ENCODE measurements at regions not wholly inside any gene's neighbourhood (a gene's known extent, or its start where the extent isn't known, plus 50 kb on each side); places are given as distances from the start of the nearest gene placed in this dataset.

DNA sequence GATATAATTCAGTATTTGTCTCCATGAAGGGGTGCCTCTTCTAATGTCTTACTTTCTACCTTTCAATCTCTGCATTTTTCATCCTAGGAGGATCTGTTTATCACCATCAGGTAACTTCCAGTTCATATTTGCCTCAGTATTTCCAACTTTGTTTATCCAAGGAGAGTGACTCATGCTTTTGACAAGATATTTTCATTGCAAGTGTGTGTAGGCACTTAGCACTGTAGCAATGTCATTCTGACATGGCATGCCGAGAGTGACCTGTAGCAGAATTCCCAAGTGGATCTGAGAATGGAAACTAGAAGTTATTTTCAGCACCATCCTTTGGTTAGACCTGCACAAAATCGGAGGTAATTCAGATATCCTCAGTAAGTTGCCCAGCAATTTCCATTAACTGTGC lies 129.9 kb downstream of the INHBA start:
- Mint-ChIP-seq H3K27me3 (ENCODE audit: low read depth) (no peaks in the 10 kb centered on the region), H3K4me3 (no peak overlapping the region), H3K9me3 (no peaks in the 10 kb centered on the region), H3K36me3 (ENCODE audit: insufficient read depth in 1 of 3, low read depth in 3 of 3) (no peaks in the 10 kb centered on the region), H3K4me1 (peaks cover 25 to 28% of the 10 kb centered on the region in 2 experiments), H3K27ac (no peak overlapping the region)
- Histone ChIP-seq H3K27me3 (ENCODE audit: insufficient read depth, low read length) (no peaks in the 10 kb centered on the region), H3K9ac (ENCODE audit: extremely low read depth, insufficient read length, low read length) (no peak overlapping the region), H3K79me2 (ENCODE audit: insufficient read depth, low read length) (no peaks in the 10 kb centered on the region), H3K18ac (ENCODE audit: insufficient read length, low read depth, low read length) (no peak overlapping the region), H3K4me2 (ENCODE audit: insufficient read depth, insufficient read length, low read length) (no peak overlapping the region), H3K79me1 (ENCODE audit: insufficient read depth, low read depth, low read length, poor library complexity, severe bottlenecking) (no peaks in the 10 kb centered on the region), H3K23me2 (ENCODE audit: insufficient read length, low read depth, low read length, poor library complexity, severe bottlenecking) (no peaks in the 10 kb centered on the region), H2AK5ac (ENCODE audit: insufficient read length, low read length) (no peak overlapping the region), H3K14ac (ENCODE audit: insufficient read depth, low read length) (no peak overlapping the region), H2BK15ac (ENCODE audit: low read depth, low read length) (no peak overlapping the region), H2BK20ac (ENCODE audit: low read depth, low read length, poor library complexity, severe bottlenecking) (no peak overlapping the region), H3K4me1 (ENCODE audit: insufficient read depth, low read length) (0 out of 2 replicates have a peak, but pooled peaks cover 3% of the 10 kb centered on the region), H3K9me3 (ENCODE audit: control insufficient read depth, low read depth, low read length) (no peaks in the 10 kb centered on the region), H3K23ac (ENCODE audit: insufficient read length, low read depth, low read length) (no peak overlapping the region), H3T11ph (ENCODE audit: low read length) (no peak overlapping the region), H2BK12ac (ENCODE audit: insufficient read length, low read depth, low read length) (no peak overlapping the region), H4K8ac (replicated peaks; ENCODE audit: insufficient read length, low read depth, low read length) (no peak overlapping the region), H4K91ac (ENCODE audit: insufficient read length, low read depth, low read length) (no peak overlapping the region), H3K4ac (ENCODE audit: low read depth, low read length) (no peak overlapping the region), H4K5ac (ENCODE audit: insufficient read length, low read depth, low read length) (no peak overlapping the region), H4K20me1 (ENCODE audit: control insufficient read depth, insufficient read depth, insufficient read length) (no peaks in the 10 kb centered on the region), H3K27ac (ENCODE audit: insufficient read length, low read depth, low read length) (no peak overlapping the region), H2BK120ac (ENCODE audit: low read depth, low read length, poor library complexity, severe bottlenecking) (no peak overlapping the region), H2BK5ac (ENCODE audit: insufficient read length, low read length) (no peak overlapping the region), H2AFZ (ENCODE audit: low read length) (no peak overlapping the region), H3K56ac (ENCODE audit: insufficient read length, low read depth, low read length) (no peak overlapping the region)
- TF ChIP-seq, protein P1, sequence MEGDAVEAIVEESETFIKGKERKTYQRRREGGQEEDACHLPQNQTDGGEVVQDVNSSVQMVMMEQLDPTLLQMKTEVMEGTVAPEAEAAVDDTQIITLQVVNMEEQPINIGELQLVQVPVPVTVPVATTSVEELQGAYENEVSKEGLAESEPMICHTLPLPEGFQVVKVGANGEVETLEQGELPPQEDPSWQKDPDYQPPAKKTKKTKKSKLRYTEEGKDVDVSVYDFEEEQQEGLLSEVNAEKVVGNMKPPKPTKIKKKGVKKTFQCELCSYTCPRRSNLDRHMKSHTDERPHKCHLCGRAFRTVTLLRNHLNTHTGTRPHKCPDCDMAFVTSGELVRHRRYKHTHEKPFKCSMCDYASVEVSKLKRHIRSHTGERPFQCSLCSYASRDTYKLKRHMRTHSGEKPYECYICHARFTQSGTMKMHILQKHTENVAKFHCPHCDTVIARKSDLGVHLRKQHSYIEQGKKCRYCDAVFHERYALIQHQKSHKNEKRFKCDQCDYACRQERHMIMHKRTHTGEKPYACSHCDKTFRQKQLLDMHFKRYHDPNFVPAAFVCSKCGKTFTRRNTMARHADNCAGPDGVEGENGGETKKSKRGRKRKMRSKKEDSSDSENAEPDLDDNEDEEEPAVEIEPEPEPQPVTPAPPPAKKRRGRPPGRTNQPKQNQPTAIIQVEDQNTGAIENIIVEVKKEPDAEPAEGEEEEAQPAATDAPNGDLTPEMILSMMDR (conservative IDR thresholded peaks at IDR 0.05): no peak
- WGBS (ENCODE audit: extremely low coverage, insufficient read length, low lambda C conversion rate): no CpG with 5 or more reads among the region's 2 CpGs
- no peak for DNase-seq

All from H9 (cell line).